ENCODE measurements at regions not wholly inside any gene's neighbourhood (a gene's known extent, or its start where the extent isn't known, plus 50 kb on each side); places are given as distances from the start of the nearest gene placed in this dataset.

DNA sequence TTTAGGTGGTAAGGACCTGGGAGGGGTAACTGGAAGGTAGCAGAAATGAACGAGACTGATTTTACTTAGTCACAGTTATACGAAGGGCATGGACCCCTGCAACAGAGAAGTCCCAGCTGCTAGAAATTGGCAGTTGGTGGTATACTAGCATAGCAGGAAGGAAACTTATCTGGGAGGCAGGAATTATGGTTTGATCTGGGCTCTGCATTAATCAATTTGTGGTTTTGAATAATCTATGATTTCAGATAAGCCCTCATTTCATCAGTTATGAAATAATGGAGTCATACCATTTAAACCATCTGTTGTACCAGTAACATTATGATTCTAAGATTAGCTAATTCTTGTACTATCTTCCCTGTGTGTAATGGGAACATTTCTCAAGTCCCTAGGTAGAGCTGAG, 54.0 kb upstream of the TMEM229A start:
- TF ChIP-seq, protein P1, sequence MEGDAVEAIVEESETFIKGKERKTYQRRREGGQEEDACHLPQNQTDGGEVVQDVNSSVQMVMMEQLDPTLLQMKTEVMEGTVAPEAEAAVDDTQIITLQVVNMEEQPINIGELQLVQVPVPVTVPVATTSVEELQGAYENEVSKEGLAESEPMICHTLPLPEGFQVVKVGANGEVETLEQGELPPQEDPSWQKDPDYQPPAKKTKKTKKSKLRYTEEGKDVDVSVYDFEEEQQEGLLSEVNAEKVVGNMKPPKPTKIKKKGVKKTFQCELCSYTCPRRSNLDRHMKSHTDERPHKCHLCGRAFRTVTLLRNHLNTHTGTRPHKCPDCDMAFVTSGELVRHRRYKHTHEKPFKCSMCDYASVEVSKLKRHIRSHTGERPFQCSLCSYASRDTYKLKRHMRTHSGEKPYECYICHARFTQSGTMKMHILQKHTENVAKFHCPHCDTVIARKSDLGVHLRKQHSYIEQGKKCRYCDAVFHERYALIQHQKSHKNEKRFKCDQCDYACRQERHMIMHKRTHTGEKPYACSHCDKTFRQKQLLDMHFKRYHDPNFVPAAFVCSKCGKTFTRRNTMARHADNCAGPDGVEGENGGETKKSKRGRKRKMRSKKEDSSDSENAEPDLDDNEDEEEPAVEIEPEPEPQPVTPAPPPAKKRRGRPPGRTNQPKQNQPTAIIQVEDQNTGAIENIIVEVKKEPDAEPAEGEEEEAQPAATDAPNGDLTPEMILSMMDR (IDR thresholded peaks at IDR 0.05): no peak
- no peak for TF ChIP-seq POLR2A (IDR thresholded peaks at IDR 0.05)
- no peak for TF ChIP-seq POLR2AphosphoS5 (IDR thresholded peaks at IDR 0.05)
